NCI-H446 treated with DMSO at 0.1 percent for 48 hours (cell line): ENCODE measurements at regions not wholly inside any gene's neighbourhood (a gene's known extent, or its start where the extent isn't known, plus 50 kb on each side); places are given as distances from the start of the nearest gene placed in this dataset.

ENCODE experiments used
- DNase-seq: peaks from one replicate; lab custom pipeline; 2025; lab: John Stamatoyannopoulos, UW

GRCh38 chr4:137200322-137200721 is 332.0 kb downstream of the PCDH18 start:
- DNase-seq = no peak

GRCh38 chr4:137198791-137199190 is 333.5 kb downstream of the PCDH18 start:
- no peak for DNase-seq

GRCh38 chr4:137194670-137195069 is 337.6 kb downstream of the PCDH18 start:
- no peak for DNase-seq

GRCh38 chr4:137193564-137193963 is 338.7 kb downstream of the PCDH18 start:
- no peak for DNase-seq

GRCh38 chr4:137181293-137181899 is 350.9 kb downstream of the PCDH18 start:
- no peak for DNase-seq

GRCh38 chr4:137180349-137180748 is 351.9 kb downstream of the PCDH18 start:
- no peak for DNase-seq

GRCh38 chr4:137156807-137157206 is 375.5 kb downstream of the PCDH18 start:
- DNase-seq = no peak

GRCh38 chr4:137156054-137156453 is 376.2 kb downstream of the PCDH18 start:
- no peak for DNase-seq

- no peak for DNase-seq
These were observed 401.1 kb downstream of the PCDH18 start for GRCh38 chr4:137131201-137131600.

- DNase-seq = no peak
These were observed 402.4 kb downstream of the PCDH18 start for GRCh38 chr4:137129845-137130244.

- no peak for DNase-seq
These were observed 402.9 kb downstream of the PCDH18 start for GRCh38 chr4:137129441-137129840.

GRCh38 chr4:137125011-137125410 is 407.3 kb downstream of the PCDH18 start:
- no peak for DNase-seq

GRCh38 chr4:137124278-137124932 is 407.9 kb downstream of the PCDH18 start:
- peak; percentile 57 for DNase-seq

- DNase-seq = no peak
These were observed 409.4 kb downstream of the PCDH18 start for GRCh38 chr4:137122876-137123275.

- no peak for DNase-seq
These were observed 416.1 kb downstream of the PCDH18 start for GRCh38 chr4:137116144-137116543.

GRCh38 chr4:137106733-137107132 is 425.6 kb downstream of the PCDH18 start:
- no peak for DNase-seq

- DNase-seq = no peak
These were observed 426.0 kb downstream of the PCDH18 start for GRCh38 chr4:137106287-137106686.

- no peak for DNase-seq
These were observed 441.3 kb downstream of the PCDH18 start for GRCh38 chr4:137090951-137091350.

- DNase-seq = no peak
These were observed 448.6 kb downstream of the PCDH18 start for GRCh38 chr4:137083571-137084135.

GRCh38 chr4:137082061-137082460 is 450.2 kb downstream of the PCDH18 start:
- no peak for DNase-seq

GRCh38 chr4:137076908-137077307 is 455.4 kb downstream of the PCDH18 start:
- DNase-seq = no peak

- DNase-seq = no peak
These were observed 456.7 kb downstream of the PCDH18 start for GRCh38 chr4:137075586-137075985.

- DNase-seq = no peak
These were observed 461.7 kb downstream of the PCDH18 start for GRCh38 chr4:137070614-137071013.

GRCh38 chr4:137069473-137069872 is 462.8 kb downstream of the PCDH18 start:
- no peak for DNase-seq
